HG03378 (cell line): ENCODE measurements at regions not wholly inside any gene's neighbourhood (a gene's known extent, or its start where the extent isn't known, plus 50 kb on each side); places are given as distances from the start of the nearest gene placed in this dataset.

Experiments used
- ATAC-seq: cut with Tn5 transposase; IDR thresholded peaks from one replicate; pipeline ENCODE4 v1.9.1; 2021; ENCODE audit warnings: mild to moderate bottlenecking, moderate library complexity; ENCODE audit not compliant: unreplicated experiment

DNA sequence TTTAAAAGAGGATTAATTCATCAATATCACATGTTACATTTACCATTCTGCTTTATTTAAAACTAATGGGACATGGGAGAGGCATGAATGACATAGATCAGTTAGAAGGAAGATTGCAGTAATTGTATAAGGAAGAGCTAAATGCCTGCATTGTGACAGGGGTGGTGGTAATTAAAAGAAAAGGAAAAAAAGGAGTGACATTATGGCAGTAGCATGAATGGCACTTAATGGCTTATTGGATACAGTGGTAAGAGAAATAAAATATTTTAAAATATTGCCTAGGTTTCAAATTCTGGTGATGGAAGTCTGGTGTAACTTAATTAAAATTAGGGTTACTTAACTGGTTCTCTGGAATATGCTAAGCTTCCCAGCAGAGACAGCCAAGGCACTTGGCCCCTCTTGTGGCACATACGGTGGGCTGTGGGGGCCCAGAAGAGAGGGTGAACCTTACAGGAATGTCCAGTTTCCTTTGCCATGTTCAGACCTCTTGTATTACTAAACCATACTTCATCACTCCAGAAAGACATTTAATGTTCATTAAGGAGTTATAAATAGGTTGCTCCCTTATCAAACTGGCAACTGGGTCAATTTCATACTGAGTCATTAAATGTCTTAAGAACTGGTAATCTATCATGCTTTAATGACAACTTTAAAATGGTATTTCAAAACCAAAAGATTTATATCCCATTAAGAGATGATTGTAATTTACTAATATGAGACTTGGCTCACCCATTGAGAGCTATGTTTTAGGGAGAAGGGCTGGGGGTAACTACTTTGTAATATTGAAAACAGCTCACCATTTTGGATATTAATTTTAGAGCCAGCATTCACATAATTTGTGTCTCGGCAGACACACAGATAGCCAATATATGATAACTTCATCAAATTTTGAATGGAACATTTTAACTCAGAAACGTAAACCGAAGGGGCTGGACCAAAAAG lies 798.9 kb upstream of the PIK3C3 start:
- ATAC-seq = no peak

DNA sequence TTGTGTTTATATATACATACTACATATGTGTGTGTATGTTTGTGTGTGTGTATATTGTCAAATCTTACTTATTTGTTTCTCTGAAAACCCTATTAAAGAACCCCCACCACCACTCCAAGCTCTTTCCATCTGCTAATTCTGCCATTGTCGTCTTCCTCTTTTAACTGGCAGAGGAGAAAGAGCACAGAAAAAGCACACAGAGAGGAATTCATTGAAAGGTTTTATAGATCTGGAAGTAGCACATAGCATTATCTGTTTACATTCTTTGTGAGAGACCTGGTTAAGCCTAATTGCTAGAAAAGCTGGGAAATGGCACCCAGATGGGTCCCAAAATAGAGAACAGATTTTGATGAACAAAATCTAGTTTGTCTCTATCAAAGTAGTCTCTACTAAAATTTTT lies 800.0 kb upstream of the PIK3C3 start:
- no peak for ATAC-seq

DNA sequence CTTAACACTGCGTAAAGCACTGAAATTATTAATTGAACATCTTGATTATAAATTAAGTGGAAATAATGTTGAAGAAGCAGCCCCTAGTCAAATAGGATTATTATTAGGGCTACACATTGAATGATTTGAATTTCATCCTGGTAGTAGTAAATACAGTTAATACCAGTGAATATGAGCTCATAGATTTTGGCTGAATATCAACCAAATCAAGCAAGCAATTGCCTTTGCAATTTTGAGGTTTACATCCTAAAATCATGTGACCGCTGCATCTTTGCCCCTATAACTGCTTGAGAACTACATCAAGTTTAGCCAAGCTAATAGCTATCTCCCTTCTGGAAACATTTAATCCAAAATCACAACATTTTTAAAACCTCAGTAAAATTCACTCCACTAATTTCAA lies 801.2 kb upstream of the PIK3C3 start:
- ATAC-seq = no peak

DNA sequence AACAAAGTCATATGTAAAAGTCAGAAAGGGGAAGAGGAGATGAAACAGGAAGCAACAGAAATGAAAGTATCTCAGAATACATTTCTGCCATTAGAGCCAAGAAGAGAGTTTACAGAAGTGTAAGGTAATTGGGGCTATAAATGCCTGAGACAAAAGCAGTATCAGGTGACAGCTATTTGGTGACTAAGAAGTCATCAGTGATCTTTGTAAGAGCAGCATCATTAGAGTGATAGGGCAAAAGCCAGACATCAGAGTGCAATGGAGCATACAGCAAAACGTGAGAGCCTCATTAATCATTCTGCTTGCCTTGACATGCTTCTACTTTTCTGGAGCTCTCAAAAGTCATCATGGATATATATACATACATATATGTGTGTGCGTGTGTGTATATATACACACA lies 804.7 kb upstream of the PIK3C3 start:
- ATAC-seq = no peak

DNA sequence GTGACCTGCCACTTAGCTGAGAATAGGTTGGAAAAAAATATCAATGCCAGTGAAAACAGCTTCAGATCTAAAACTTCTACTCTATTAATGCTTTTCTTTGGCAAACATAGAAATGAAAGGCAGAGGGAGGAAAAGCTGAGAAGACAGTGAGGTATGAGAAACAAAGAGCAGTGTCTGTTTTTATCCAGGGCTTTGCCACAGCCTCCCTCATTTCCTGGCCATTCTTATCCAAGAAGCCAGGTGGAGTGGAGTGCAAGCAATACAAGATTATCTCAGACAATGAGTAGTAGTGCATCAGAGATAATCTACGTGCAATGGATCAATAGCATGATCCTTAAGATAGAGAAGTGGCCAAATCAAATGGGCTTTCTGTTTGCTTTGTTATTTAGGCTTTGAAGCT lies 808.7 kb upstream of the PIK3C3 start:
- ATAC-seq = no peak

DNA sequence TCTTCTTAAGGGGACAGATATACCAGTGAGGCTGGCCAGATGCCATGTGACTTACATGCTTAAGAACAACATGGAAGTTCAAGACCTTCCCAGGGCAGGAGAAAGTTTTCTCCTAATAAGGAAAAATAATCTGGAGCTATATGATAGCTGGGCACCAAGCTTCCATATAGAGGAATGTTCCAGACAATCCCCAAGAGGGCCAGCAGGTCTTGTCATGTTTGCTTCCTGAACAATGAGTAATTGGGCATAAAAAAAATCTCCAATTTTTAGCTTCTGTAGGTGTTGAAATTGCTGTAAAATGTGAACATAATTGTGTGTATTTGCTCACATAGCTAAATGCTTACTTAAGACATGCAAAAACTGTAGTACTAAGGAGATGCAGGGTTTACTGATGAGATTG lies 809.5 kb upstream of the PIK3C3 start:
- no peak for ATAC-seq

DNA sequence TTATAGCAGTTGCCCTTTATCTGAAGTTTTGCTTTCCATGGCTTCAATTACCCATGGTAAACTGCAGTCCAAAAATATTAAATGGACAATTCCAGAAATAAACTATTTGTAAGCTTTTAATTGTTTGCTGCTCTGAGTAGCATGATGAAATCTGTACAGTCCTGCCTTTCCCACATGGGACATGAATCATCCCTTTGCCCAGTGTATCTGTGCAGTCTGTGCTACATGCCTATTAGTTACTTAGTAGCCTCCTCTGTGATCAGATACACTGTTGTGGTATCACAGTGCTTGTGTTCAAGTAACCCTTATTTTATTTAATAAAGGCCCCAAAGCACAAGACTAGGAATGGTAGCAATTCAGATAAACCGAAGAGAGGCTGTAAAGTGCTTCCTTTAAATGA lies 810.6 kb upstream of the PIK3C3 start:
- ATAC-seq = no peak

DNA sequence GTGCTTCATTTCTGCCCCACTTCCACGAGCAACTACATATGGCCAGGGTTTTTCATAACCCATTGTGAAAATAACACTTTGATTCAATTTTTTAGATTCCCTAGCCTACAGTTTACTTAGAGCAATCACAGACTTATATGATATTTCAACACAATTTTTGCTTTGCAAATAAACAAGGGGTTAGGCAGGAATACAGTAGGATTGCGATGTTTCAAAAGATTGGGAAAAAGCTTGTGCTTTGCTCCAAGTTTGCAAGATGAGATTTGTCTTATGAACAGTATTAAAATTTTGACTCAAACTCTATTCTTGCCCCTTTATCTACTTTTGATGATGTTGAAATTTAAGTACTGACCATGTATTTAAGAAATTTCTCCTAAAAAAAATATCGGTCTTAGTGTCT lies 814.5 kb upstream of the PIK3C3 start:
- no peak for ATAC-seq

DNA sequence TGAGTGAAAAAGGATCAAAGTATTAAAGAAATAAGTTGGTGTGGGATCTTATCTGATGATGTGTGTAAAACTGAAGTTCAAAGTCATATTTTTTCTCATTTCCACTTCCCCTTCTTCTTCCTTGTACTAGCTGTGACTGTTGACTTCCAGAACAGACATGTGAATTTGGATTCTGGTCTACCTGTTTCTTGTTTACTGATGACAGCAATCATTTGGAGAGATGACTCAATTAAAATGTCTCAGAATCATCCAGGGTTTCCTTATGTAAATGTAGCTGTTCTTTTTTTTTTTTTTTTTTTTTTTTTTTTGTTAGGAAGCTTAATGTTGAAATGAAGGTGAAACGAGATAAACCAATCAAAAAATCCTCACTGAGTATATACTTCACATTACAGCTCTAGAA lies 819.9 kb upstream of the PIK3C3 start:
- no peak for ATAC-seq

DNA sequence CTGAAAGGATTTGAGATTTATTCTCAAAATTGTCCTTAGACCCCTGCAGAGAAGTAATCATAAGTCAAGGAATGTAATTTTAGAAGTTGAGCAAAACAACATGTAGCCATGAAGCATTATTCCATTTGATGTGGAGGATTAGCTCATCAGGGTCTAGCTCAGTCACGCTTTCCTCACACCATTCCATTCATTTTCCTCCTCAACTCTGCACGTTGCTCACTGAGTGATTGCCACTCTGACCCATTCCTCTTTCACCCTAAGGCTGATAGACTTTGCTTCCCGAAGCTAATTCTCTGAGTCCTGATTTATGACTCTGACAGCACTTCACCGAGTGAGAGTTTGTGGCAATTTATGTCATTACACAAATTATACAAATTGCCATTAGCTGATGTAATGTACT lies 820.6 kb upstream of the PIK3C3 start:
- no peak for ATAC-seq

DNA sequence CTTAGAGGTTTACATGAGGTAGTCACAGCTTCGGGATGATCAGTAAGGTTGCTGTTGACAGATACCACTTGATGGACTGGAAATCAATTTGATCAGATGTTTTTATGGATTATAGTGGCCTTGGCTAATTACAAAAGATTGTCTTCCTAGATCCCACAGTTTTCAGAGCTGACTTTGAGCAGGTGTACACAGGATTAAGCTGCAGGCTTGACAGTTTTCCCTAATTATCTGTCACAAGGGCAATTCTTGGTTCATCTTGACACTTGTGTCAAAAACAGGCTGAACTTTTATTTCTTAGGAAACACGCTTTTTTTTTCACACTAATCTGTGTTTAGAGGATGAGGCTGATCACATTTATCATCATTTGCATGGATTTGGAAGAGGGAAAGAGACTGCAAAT lies 824.0 kb upstream of the PIK3C3 start:
- no peak for ATAC-seq

DNA sequence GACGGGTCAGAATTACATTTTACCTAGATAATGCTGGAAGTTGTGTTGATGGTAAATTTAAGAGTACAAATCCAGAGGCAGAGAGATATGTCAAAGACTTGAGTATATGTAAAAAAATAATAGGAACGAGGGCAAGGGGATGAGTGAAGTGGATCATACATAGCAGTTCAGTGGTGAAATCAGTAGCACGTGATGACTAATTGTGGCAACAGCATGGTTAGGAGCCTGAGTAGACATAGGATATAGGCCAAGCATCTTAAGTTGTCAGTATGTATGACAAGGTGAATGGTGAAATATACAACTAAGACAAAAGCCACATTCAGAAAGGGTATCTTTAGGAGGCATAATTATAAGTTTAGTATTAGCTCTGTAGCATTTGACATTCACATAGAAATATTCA lies 826.5 kb upstream of the PIK3C3 start:
- ATAC-seq = no peak

DNA sequence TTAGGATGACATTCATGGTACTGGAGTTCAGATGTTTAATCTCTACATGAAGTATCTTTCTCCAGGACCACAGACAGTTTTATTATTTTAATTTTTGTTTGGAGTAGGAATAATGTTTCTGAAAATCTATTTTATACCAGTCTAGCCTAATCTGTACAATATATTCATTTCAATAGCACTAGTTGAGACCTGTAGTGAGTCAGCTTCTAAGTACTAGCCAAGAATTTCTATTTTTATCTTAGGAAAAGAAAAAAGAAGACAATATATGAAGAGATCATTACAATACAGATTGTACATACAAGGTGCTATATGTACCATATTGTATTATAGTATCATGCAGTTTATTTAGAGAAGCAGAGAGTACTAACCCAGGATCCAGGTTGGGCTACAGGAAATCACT lies 826.9 kb upstream of the PIK3C3 start:
- ATAC-seq = no peak

DNA sequence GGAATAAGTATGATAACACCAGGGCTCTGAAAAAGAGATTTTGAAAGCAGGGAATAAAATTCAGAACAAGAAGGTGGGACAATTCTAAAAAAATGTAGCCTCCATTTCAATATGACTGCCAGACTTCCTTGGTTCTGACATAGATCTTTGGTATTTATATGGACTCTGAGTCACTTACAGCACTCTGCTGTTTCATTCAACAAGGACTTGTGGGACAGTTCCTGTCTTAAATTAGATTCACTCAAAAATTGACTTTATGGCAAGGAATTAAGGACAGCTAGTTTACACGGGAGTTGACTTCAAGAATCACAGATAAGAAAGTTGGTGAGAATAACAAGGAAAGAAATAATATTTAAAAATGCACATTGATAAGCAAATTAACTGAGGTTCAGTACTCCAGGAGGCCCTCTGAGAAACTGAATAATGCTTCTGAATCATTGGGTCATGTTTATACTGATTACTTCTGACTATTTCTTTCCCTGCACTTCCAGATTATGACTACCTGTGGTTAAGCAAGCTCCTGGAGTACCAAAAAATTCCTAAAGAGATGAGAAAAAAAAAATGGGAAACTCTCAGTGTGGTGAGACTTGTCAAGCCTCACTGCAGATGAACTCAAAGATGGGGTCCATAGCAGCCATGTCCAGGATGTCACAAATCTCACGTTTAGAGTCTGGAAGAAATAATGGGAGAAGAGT lies 828.3 kb upstream of the PIK3C3 start:
- ATAC-seq = no peak

DNA sequence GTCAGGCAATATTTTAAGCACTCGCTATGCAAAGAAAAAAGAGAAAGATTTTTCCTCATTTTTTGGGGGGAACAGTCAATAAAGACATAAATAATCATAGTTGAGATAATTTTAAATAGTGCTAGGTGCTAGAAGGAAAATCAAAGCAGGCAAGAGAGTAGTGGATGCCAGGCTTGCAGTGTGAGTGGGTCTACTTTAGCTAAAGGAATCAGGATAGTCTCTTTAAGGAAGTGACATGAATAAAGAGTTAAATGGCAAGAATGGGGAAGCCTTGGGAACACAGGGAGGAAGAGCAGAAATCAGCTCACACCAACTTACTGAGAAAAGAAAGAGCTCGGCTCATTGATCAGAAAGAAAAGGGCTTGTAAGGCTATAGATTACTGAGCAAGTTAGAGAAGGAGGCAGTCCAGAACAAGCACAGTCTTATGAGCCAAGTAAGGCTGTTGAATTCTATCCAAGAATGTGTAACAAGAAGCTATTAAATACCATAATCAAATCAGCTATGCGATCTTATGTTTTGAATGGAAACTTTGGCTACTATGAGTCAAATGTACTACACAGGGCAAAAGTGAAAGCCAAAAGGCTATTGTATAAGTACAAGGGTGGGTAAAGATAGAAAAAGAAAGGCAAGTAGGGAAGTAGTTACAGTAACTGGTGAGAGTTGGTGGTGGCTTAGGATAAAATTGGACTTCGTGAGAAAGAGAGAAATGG lies 833.8 kb upstream of the PIK3C3 start:
- no peak for ATAC-seq

DNA sequence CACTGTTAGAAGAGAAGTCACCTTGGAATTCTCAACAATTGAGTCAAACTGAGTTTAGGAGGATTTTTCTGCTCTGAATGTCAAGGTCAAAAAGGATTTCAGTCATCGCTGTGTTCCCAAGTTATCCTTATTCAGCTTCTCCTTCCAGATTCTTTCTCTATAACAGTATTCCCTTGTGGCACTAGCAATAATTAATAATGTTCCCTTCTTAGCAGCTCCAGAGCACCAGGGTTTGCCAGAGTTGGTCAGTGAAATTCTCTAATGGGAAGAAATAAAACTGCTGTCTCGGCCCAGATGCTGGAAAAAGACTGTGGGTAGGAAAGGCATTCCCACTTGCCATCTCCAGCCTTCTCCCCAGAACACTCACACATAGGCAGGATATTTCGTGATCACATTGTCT lies 836.0 kb upstream of the PIK3C3 start:
- no peak for ATAC-seq

DNA sequence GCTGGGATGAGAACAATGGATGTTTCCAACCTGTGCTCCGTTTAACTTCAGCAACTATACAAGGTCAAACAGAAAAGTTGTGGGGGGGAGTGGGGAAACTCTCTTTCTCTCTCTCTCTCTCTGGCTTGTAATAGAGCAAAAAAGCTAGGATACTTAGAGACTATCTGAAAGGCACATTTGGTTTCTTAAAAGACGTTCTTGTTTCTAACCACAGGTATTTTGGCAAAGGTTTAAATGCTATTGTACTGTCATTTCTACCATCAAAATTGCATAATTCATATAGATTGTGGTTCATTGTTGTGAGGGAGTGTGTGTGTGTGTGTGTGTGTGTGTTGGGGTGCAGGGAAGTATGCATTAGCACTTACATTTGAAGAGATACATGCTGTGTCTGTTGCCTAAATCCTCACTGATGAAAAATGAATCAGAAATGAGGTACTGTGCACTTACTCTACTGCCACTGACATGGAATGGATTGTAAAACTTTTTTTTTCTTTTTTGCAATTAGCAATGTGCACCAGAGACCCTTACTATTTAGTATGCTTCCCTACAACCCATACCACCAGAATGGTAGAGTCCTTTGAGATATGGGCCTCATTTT lies 841.0 kb upstream of the PIK3C3 start:
- no peak for ATAC-seq

DNA sequence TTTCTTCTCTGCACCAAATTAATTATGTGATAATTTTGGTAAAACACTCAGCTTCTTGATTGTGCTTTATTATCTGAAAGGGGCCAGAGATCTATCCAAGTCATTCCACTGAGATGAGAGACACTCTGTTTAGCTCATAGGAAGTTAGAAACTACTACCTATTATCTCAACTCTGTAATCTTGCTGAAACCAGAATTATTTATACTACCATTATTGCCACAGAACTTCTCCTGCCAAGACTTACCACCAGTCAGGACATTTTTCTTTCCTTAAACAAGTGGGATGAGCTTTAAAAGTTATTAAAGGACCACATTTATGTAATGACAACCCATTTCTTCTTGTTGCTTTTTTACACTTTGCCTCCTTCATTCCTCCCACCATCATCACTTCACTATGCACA lies 855.6 kb upstream of the PIK3C3 start:
- no peak for ATAC-seq

DNA sequence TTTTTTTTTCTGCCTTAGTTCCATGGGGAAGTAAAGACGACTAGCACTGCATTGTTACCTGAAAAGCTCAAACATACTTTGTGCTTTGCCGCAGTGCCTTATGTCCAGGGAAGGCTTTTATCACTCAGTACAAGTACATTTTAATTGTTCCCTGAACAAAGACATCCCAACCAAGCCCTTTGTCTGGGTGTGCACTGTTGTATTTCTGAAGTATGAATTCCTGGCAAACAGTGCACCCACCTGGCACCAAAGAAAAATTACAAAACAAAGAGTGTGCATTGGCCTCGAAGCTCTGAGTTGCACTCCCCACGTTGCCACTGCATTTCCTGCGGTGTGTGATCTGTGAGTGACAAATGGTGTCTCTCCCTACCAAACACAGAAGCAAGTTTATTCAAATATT lies 858.5 kb upstream of the PIK3C3 start:
- ATAC-seq = no peak

DNA sequence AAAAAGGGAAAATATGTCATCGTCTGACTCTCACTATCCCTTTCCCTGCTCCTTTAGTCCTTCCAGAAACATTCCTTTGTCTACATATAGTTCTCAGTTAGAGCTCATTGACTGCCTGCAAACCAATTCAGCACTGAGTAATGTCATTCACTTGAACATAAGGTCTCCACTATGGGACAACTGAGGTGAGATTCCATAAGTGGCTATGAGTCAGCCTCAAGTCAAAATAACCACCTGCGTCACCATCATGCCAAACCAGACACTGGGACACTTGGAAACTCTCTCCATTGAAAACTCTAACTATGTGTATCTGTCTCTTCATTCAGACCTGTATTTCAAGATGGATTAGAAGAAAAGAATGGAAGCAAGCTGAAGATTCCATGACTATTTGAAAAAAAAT lies 878.0 kb upstream of the PIK3C3 start:
- ATAC-seq = no peak

DNA sequence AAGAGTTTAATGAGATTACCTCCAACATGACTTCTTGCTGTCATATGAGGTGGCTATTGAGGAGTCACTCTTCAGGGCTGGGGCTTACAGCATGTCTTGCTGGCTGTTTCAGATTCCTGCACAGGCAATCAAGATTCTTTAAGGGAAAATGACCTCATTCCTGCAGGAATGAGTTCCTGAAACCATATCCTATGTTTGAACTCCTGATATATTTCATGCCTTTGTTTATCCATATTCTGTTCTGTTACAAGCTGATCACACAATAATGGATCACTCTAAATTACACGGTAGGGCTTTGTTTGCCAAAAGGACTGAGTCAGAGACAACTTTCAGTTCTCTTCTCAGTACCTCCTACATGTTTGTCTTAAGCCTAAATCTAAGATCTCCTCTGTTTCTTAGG lies 879.8 kb upstream of the PIK3C3 start:
- ATAC-seq = no peak
